ENCODE measurements at regions not wholly inside any gene's neighbourhood (a gene's known extent, or its start where the extent isn't known, plus 50 kb on each side); places are given as distances from the start of the nearest gene placed in this dataset.

GRCh38 chr5:176151281-176151680 lies 86.9 kb upstream of the SIMC1 start:
- no peak for DNase-seq

GRCh38 chr5:176152191-176152929 lies 85.9 kb upstream of the SIMC1 start:
- no peak for DNase-seq

GRCh38 chr5:176152930-176153311 lies 85.3 kb upstream of the SIMC1 start:
- no peak for DNase-seq

GRCh38 chr5:176153741-176154140 lies 84.5 kb upstream of the SIMC1 start:
- no peak for DNase-seq

GRCh38 chr5:176154821-176155220 lies 83.4 kb upstream of the SIMC1 start:
- DNase-seq: no peak

- DNase-seq: no peak
Measured at GRCh38 chr5:176155922-176156359, 82.3 kb upstream of the SIMC1 start.

GRCh38 chr5:176157656-176158055 lies 80.6 kb upstream of the SIMC1 start:
- no peak for DNase-seq

GRCh38 chr5:176161431-176161830 lies 76.8 kb upstream of the SIMC1 start:
- DNase-seq: no peak

- DNase-seq: no peak
Measured at GRCh38 chr5:176162198-176162597, 76.0 kb upstream of the SIMC1 start.

- no peak for DNase-seq
Measured at GRCh38 chr5:176162888-176163287, 75.3 kb upstream of the SIMC1 start.

- DNase-seq: no peak
Measured at GRCh38 chr5:176166427-176166826, 71.8 kb upstream of the SIMC1 start.

GRCh38 chr5:176167800-176168199 lies 70.4 kb upstream of the SIMC1 start:
- no peak for DNase-seq

GRCh38 chr5:176169393-176170063 lies 68.7 kb upstream of the SIMC1 start:
- DNase-seq: no peak

GRCh38 chr5:176170084-176170483 lies 68.1 kb upstream of the SIMC1 start:
- no peak for DNase-seq

- DNase-seq: no peak
Measured at GRCh38 chr5:176171171-176171760, 67.0 kb upstream of the SIMC1 start.

GRCh38 chr5:176172246-176172645 lies 66.0 kb upstream of the SIMC1 start:
- DNase-seq: no peak

- DNase-seq: no peak
Measured at GRCh38 chr5:176173647-176174046, 64.6 kb upstream of the SIMC1 start.

- DNase-seq: no peak
Measured at GRCh38 chr5:176174345-176175025, 63.7 kb upstream of the SIMC1 start.

- no peak for DNase-seq
Measured at GRCh38 chr5:176175101-176175852, 62.9 kb upstream of the SIMC1 start.

GRCh38 chr5:176176231-176176630 lies 62.0 kb upstream of the SIMC1 start:
- DNase-seq: no peak

GRCh38 chr5:176178789-176179188 lies 59.4 kb upstream of the SIMC1 start:
- DNase-seq: no peak

GRCh38 chr5:176180339-176180738 lies 57.9 kb upstream of the SIMC1 start:
- no peak for DNase-seq

GRCh38 chr5:176180781-176181180 lies 57.4 kb upstream of the SIMC1 start:
- no peak for DNase-seq
